HG03108 (cell line): ENCODE measurements at regions not wholly inside any gene's neighbourhood (a gene's known extent, or its start where the extent isn't known, plus 50 kb on each side); places are given as distances from the start of the nearest gene placed in this dataset.

Experiments used
- ATAC-seq: cut with Tn5 transposase; IDR thresholded peaks from one replicate; pipeline ENCODE4 v1.9.1; 2021; ENCODE audit warnings: moderate library complexity; ENCODE audit not compliant: unreplicated experiment

DNA sequence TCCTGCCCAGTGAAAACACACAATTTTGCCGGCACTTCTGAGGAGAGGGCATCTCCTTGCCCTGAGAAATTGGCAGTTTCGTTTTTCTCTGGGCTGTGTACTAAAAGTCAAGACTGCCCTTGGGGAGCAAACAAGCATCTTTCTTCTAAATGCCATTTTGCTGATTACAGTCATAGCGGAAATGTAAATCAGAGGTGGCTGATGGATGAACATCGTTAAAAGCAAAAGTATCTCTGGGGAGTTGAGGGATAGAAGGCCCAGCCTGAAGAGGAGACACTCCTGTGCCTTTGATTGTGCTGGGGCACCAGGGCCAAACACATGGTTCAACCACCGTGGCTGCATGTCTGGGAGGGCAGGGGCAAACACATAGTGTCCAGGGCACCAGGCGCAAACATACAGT is 49.8 kb downstream of the ABCC12 start:
- ATAC-seq = no peak

DNA sequence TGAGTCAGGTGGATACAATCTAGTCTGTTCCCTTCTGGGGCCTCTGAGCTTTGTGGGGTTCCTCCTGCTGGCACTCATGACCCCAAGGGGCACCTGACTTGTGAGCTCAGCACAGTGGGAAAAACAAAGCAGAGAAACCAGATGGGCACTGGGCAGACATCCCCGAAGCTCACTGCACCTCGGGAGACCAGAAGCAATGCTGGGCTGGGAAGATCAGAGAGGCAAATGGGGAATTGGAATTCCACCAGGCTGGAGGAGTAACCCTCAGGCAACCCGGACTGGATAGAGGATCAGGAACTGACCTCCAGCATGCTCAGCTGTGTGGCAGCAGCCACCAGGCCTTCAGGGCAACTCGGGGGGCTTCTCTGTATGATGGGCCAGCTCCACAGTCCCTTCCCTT is 50.3 kb downstream of the ABCC12 start:
- no peak for ATAC-seq

GRCh38 chr16:48103591-48103990 is 52.2 kb downstream of the ABCC12 start:
- no peak for ATAC-seq

- no peak for ATAC-seq
Observed at GRCh38 chr16:48102083-48103008, 53.4 kb downstream of the ABCC12 start.

DNA sequence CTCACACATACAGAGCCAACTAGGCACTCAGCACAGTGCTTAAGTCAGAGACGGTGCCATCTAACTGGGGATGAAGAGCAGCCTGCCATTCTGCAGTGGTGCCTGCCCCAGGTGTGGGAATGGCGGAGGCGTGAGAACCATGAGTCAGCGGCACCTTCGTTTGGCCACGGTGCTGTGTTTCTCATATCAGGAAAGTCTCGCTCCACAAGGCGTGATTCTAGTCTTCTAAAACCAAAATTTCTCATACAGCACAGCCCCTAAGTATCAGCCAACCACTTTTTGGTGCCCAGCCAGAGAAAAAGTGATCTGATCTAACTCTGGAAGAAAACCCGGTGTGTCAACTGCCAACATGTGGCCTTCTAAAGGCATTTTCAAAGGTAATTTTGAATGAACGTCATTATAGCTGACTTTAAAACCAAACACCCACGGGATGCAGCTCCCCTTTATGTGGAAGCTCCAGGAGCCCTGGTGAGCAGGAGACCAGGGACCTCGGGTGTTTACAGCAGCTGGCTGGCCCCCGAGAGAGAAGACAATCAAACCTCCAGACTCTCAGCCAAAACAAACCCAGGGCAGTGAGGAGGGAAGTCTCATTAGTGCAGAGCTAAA is 54.6 kb downstream of the ABCC12 start:
- peak; percentile 53 for ATAC-seq

- ATAC-seq = no peak
Observed at GRCh38 chr16:48099455-48099854, 56.3 kb downstream of the ABCC12 start.

DNA sequence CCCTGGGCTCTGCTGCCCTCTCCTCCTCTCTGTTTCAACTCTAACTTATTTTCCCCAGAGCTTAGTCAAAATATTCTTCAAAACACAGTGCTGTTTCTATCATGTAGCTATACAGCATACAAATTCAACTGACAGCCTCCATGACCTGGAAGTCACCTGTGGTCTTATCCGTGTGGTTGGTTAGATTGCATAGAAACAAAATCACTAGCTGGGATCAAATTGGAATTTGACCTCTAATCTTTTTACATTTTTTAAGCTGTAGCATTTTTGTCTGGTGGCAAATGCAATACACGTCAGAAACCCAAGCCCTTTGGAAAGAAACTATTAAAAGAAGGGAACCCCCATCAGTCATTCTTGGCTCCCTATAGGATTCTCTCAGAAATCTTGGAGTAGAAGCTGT is 57.3 kb downstream of the ABCC12 start:
- no peak for ATAC-seq

GRCh38 chr16:48091117-48091516 is 64.7 kb downstream of the ABCC12 start:
- ATAC-seq = no peak

- no peak for ATAC-seq
Observed at GRCh38 chr16:48089053-48089792, 66.6 kb downstream of the ABCC12 start.

GRCh38 chr16:48087639-48088038 is 68.2 kb downstream of the ABCC12 start:
- ATAC-seq = no peak

DNA sequence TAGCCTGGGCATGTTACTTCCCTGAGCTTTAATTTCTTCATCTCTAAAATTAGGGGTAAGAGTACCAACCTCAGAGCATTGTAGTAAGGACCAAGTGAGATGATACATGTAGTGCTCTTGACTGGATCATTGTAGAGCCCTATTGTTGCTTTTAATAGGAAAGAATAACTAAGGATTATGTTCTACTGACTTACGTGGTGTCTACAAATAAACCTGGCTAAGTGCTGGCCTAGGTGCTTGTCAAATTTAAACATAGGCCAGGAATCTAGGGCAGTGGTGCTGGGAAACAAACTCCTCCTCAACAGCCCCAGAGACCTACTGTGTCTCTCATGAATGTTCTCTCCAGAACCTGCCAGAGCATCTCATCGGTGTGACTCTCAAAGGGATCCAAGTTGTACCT is 69.4 kb downstream of the ABCC12 start:
- no peak for ATAC-seq

DNA sequence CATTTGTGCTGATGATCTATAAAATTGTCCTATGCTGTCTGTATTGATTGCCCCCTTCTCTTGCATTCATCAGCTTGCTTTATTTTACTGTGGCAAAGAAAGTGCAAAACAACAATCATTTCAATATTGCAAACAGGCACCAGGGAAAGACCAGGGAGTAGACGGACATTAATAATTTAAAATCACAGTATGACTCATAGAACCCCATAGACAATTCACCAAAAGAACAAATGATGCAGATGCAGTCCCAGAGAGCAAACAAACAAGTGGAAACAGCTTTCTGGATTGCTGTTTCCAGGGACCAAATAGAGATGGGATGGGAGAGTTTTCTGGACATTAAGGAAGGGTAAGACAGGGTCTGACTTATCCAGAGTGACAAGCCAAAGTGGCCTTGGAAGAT is 70.1 kb downstream of the ABCC12 start:
- ATAC-seq = no peak

DNA sequence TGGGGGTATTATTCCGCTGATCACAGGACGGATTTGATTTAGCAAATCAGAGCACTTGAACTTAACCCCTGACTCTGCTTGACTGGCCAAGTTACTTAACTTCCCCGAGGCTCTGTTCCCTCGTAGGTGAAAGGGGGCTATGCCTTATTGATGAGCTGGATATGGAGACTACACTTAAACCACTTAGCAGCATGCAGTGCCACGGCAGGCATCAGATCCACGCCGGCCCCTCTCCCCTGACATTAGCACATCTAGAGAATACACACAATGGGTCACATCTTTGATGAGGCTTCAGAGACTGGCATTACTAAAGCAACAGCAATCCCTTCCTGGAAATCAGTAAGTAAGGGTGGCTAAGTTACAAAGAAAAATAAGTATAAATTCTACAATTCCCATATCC is 71.0 kb downstream of the ABCC12 start:
- ATAC-seq = no peak

GRCh38 chr16:48082516-48082915 is 73.3 kb downstream of the ABCC12 start:
- ATAC-seq = no peak

DNA sequence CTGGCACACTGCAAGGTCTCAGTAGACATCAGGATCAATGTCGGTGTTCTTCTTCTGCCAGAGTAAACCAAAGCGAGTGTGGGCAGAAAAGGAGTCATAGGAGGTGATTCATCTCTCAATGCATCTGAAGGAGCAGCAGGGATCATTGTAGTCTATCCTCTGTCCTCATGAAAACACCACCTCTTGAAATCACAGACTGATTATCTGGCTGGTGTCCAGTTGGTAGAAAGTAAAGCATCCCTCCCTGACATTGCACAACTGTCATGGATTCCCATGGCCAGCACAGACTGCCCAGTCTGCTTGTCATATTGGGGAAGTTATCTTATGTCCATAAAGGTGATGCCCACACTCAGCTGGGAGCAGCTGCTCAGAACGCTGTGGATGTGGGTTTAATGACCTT is 74.1 kb downstream of the ABCC12 start:
- no peak for ATAC-seq

GRCh38 chr16:48076455-48077012 is 79.3 kb downstream of the ABCC12 start:
- no peak for ATAC-seq

DNA sequence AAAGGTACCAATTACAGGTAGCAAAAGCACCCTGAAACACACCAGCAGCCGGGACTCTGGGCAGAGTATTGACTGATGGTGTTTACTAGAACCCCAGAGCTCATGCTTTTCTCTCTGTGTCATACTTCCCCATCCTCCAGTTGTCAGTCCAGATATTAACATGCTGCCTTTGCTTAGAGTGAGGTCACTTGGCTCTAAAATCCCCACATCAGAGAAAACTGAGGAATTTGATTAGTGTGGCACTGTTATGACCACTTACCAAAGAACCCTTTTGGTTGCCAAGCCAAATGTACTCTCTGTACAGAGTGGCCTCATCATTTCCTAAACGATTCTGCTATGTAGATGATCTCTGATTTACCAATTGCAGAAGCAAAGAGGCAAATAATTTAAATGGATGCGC is 80.4 kb downstream of the ABCC12 start:
- ATAC-seq = no peak

DNA sequence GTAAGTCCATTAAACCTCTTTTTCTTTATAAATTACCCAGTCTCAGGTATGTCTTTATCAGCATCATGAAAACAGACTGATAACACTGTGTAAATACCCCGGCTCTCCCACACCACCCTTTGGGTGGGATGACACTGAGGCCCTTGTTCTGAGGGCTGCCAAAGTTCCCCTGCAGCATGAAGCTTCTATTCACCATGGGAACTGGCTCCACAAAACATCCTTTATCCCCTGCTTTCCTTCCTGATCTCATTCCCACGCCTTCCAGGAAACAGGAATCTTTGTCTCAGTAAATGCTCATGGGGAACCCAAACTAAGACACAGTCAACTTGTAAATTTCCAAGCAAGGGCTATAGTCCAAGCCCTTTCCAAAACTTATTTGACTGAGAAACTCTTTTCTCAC is 88.4 kb downstream of the ABCC12 start:
- no peak for ATAC-seq

- ATAC-seq = no peak
Observed at GRCh38 chr16:48064971-48065370, 90.8 kb downstream of the ABCC12 start.

- no peak for ATAC-seq
Observed at GRCh38 chr16:48062681-48063080, 93.1 kb downstream of the ABCC12 start.

DNA sequence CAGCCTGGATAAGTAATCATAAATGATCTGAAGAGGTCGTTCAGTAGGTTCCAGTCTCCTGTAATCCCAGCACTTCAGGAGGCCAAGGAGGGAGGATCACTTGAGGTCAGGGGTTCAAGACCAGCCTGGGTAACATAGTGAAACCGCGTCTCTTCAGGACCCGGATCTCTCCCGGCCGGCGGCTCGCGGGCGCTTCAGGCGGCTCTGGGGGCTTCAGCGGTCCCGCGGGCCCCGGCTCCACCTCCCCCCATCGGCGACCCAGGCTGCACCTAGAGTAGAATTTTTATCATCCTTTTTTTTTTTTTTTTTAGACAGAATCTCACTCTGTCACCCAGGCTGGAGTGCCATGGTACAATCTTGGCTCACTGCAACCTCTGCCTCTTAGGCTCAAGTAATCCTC is 95.9 kb downstream of the ABCC12 start:
- no peak for ATAC-seq
